Neural progenitor cell (in vitro differentiated cells): ENCODE measurements at regions not wholly inside any gene's neighbourhood (a gene's known extent, or its start where the extent isn't known, plus 50 kb on each side); places are given as distances from the start of the nearest gene placed in this dataset.

Experiments used
- DNase-seq: peaks from one replicate; pipeline ENCODE4 v3.0.0-alpha.2; 2016; ENCODE audit warnings: low spot score
- H2AFZ ChIP-seq: fragments of 200-600 bp; sonication (generic); replicated peaks from 2 replicates; pipeline ENCODE4 v1.6.1; 2016; ENCODE audit warnings: antibody characterized with exemption
- H3F3A ChIP-seq: fragments of 200-600 bp; sonication (generic); 2 replicates; pipeline ENCODE4 v1.6.1; 2016; ENCODE audit warnings: antibody characterized with exemption, low read depth
- H3K27ac ChIP-seq: fragments of 200-600 bp; sonication (generic); 2 replicates; pipeline ENCODE4 v1.5.1; 2016; ENCODE audit warnings: mild to moderate bottlenecking
- H3K27me3 ChIP-seq: fragments of 200-600 bp; sonication (generic); 2 replicates; pipeline ENCODE4 v1.6.1; 2016; ENCODE audit warnings: mild to moderate bottlenecking, moderate library complexity
- H3K36me3 ChIP-seq: fragments of 200-600 bp; sonication (generic); 2 replicates; pipeline ENCODE4 v1.5.1; 2016
- H3K4me1 ChIP-seq: fragments of 200-600 bp; sonication (generic); 2 replicates; pipeline ENCODE4 v1.6.1; 2016; ENCODE audit warnings: mixed run types
- H3K4me2 ChIP-seq: fragments of 200-600 bp; sonication (generic); 2 replicates; pipeline ENCODE4 v1.6.1; 2016
- H3K4me3 ChIP-seq: fragments of 200-600 bp; sonication (generic); 2 replicates; pipeline ENCODE4 v1.5.1; 2016
- H3K79me2 ChIP-seq: fragments of 200-600 bp; sonication (generic); 2 replicates; pipeline ENCODE4 v1.6.1; 2016; ENCODE audit warnings: low read depth
- H3K9ac ChIP-seq: fragments of 200-600 bp; sonication (generic); 2 replicates; pipeline ENCODE4 v1.6.1; 2016
- H3K9me3 ChIP-seq: fragments of 200-600 bp; sonication (generic); 2 replicates; pipeline ENCODE4 v1.5.1; 2016; ENCODE audit warnings: low read depth
- H4K20me1 ChIP-seq: fragments of 200-600 bp; sonication (generic); 2 replicates; pipeline ENCODE4 v1.6.1; 2016; ENCODE audit warnings: low read depth
- H3K27ac Mint-ChIP-seq: 3 replicates; pipeline ENCODE4 v1.8.0; 2021; ENCODE audit warnings: mixed read lengths
- H3K27me3 Mint-ChIP-seq: 2 replicates; pipeline ENCODE4 v1.8.0; 2022; ENCODE audit warnings: low read depth, mild to moderate bottlenecking, inconsistent platforms, moderate library complexity, mixed read lengths; ENCODE audit not compliant: insufficient read depth
- H3K36me3 Mint-ChIP-seq: 3 replicates; pipeline ENCODE4 v1.8.0; 2021; ENCODE audit warnings: mixed read lengths
- H3K4me1 Mint-ChIP-seq: 3 replicates; pipeline ENCODE4 v1.8.0; 2021; ENCODE audit warnings: mixed read lengths
- H3K4me3 Mint-ChIP-seq: 3 replicates; pipeline ENCODE4 v1.8.0; 2021; ENCODE audit warnings: mild to moderate bottlenecking, moderate library complexity, mixed read lengths
- H3K9me3 Mint-ChIP-seq: 3 replicates; pipeline ENCODE4 v1.8.0; 2020; ENCODE audit warnings: mixed read lengths
- CTCF ChIP-seq: fragments of 200-600 bp; sonication (generic); IDR thresholded peaks from 2 replicates; pipeline ENCODE4 v1.5.1; 2017; ENCODE audit warnings: antibody characterized with exemption, mild to moderate bottlenecking
- EZH2 ChIP-seq: fragments of 200-600 bp; sonication (generic); IDR thresholded peaks from 2 replicates; pipeline ENCODE4 v1.6.1; 2017; ENCODE audit warnings: antibody characterized with exemption, mild to moderate bottlenecking, moderate library complexity
- EZH2phosphoT487 ChIP-seq: fragments of 200-600 bp; sonication (generic); IDR thresholded peaks from 2 replicates; pipeline ENCODE4 v1.6.1; 2017; ENCODE audit warnings: antibody characterized with exemption

- H3K4me2 ChIP-seq, result no peak overlapping the region
- H3K36me3 Mint-ChIP-seq, result no peaks in the 10 kb centered on the region
- DNase-seq, result no peak
- no peak overlapping the region for H3K4me3 Mint-ChIP-seq
- no peaks in the 10 kb centered on the region for H3K79me2 ChIP-seq
- H3K27ac ChIP-seq, result no peak overlapping the region
- H3K4me1 ChIP-seq, result no peaks in the 10 kb centered on the region
- H3K9ac ChIP-seq, result no peak overlapping the region
- no peaks in the 10 kb centered on the region for H3K9me3 Mint-ChIP-seq
- H2AFZ ChIP-seq, result no peak overlapping the region
- no peaks in the 10 kb centered on the region for H4K20me1 ChIP-seq
- H3K4me3 ChIP-seq, result no peak overlapping the region
- H3K27me3 Mint-ChIP-seq, result peaks cover 3% of the 10 kb centered on the region
- TF ChIP-seq CTCF, result no peak
- TF ChIP-seq EZH2phosphoT487, result no peak
- no peak for TF ChIP-seq EZH2
- H3K27ac Mint-ChIP-seq, result no peak overlapping the region
- no peaks in the 10 kb centered on the region for H3K4me1 Mint-ChIP-seq
- no peaks in the 10 kb centered on the region for H3K36me3 ChIP-seq
- H3K9me3 ChIP-seq, result no peaks in the 10 kb centered on the region
- H3K27me3 ChIP-seq, result no peaks in the 10 kb centered on the region
- H3F3A ChIP-seq, result no peaks in the 10 kb centered on the region
Observed at GRCh38 chr19:32165750-32166149, 179.7 kb upstream of the ZNF507 start.

GRCh38 chr19:32166238-32166637 is 179.2 kb upstream of the ZNF507 start:
- Histone ChIP-seq H4K20me1 (no peaks in the 10 kb centered on the region), H3K9ac (no peak overlapping the region), H3K27ac (no peak overlapping the region), H3K4me1 (no peaks in the 10 kb centered on the region), H3F3A (no peaks in the 10 kb centered on the region), H2AFZ (no peak overlapping the region), H3K27me3 (no peaks in the 10 kb centered on the region), H3K4me2 (no peak overlapping the region), H3K36me3 (no peaks in the 10 kb centered on the region), H3K4me3 (no peak overlapping the region), H3K9me3 (no peaks in the 10 kb centered on the region), H3K79me2 (no peaks in the 10 kb centered on the region)
- H3K27me3 Mint-ChIP-seq, result peaks cover 3% of the 10 kb centered on the region
- peaks cover 3% of the 10 kb centered on the region for H3K4me1 Mint-ChIP-seq
- TF ChIP-seq EZH2 (no peak), EZH2phosphoT487 (no peak), CTCF (no peak)
- H3K27ac Mint-ChIP-seq, result no peak overlapping the region
- no peak for DNase-seq
- H3K9me3 Mint-ChIP-seq, result no peaks in the 10 kb centered on the region
- no peaks in the 10 kb centered on the region for H3K36me3 Mint-ChIP-seq
- no peak overlapping the region for H3K4me3 Mint-ChIP-seq

- no peaks in the 10 kb centered on the region for H3F3A ChIP-seq
- H3K9ac ChIP-seq, result no peak overlapping the region
- no peak overlapping the region for H3K27ac ChIP-seq
- Mint-ChIP-seq H3K4me3 (no peak overlapping the region), H3K27me3 (peaks cover 3% of the 10 kb centered on the region), H3K9me3 (no peaks in the 10 kb centered on the region), H3K36me3 (no peaks in the 10 kb centered on the region), H3K27ac (no peak overlapping the region), H3K4me1 (peaks cover 22% of the 10 kb centered on the region)
- H3K9me3 ChIP-seq, result no peaks in the 10 kb centered on the region
- no peaks in the 10 kb centered on the region for H3K36me3 ChIP-seq
- H4K20me1 ChIP-seq, result no peaks in the 10 kb centered on the region
- TF ChIP-seq CTCF, result no peak
- TF ChIP-seq EZH2phosphoT487, result no peak
- TF ChIP-seq EZH2, result no peak
- no peaks in the 10 kb centered on the region for H3K27me3 ChIP-seq
- no peak for DNase-seq
- H3K4me2 ChIP-seq, result no peak overlapping the region
- no peak overlapping the region for H3K4me3 ChIP-seq
- no peak overlapping the region for H2AFZ ChIP-seq
- H3K79me2 ChIP-seq, result no peaks in the 10 kb centered on the region
- peaks cover 11% of the 10 kb centered on the region for H3K4me1 ChIP-seq
Observed at GRCh38 chr19:32168111-32168510, 177.3 kb upstream of the ZNF507 start.
